LNCAP (cell line): ENCODE measurements at regions not wholly inside any gene's neighbourhood (a gene's known extent, or its start where the extent isn't known, plus 50 kb on each side); places are given as distances from the start of the nearest gene placed in this dataset.

Source experiments
- CTCF ChIP-seq: fragments of 450-650 bp; IDR thresholded peaks from 2 replicates; pipeline ENCODE4 v1.5.1; 2017; ENCODE audit warnings: mild to moderate bottlenecking

- no peak for TF ChIP-seq CTCF
Measured at GRCh38 chr12:60137513-60137912, 541.7 kb downstream of the SLC16A7 start.

- TF ChIP-seq CTCF, result no peak
Measured at GRCh38 chr12:60138526-60138925, 542.7 kb downstream of the SLC16A7 start.

GRCh38 chr12:60144395-60144794, 548.6 kb downstream of the SLC16A7 start:
- TF ChIP-seq CTCF, result no peak

GRCh38 chr12:60148109-60148508, 552.3 kb downstream of the SLC16A7 start:
- no peak for TF ChIP-seq CTCF

- no peak for TF ChIP-seq CTCF
Measured at GRCh38 chr12:60148831-60149230, 553.0 kb downstream of the SLC16A7 start.

GRCh38 chr12:60152756-60153155, 556.9 kb downstream of the SLC16A7 start:
- no peak for TF ChIP-seq CTCF

GRCh38 chr12:60159761-60160160, 563.9 kb downstream of the SLC16A7 start:
- no peak for TF ChIP-seq CTCF

GRCh38 chr12:60162988-60163720, 567.3 kb downstream of the SLC16A7 start:
- no peak for TF ChIP-seq CTCF
